Suprapubic skin (tissue), 4 donors: ENCODE measurements at regions not wholly inside any gene's neighbourhood (a gene's known extent, or its start where the extent isn't known, plus 50 kb on each side); places are given as distances from the start of the nearest gene placed in this dataset.

Experiments
- DNase-seq, 2 donors: peaks; one replicate each; pipeline ENCODE4 v3.0.0-alpha.2; 2019; ENCODE audit warnings: low spot score in 2 of 2
- H3K27ac ChIP-seq: fragments of 200-600 bp; sonication (generic); one replicate; pipeline ENCODE4 v1.5.1; 2019
- H3K27me3 ChIP-seq: fragments of 200-600 bp; sonication (generic); one replicate; pipeline ENCODE4 v1.5.1; 2019
- H3K36me3 ChIP-seq: fragments of 200-600 bp; sonication (generic); one replicate; pipeline ENCODE4 v1.5.1; 2019
- H3K4me1 ChIP-seq: fragments of 200-600 bp; sonication (generic); one replicate; pipeline ENCODE4 v1.5.1; 2019
- H3K4me3 ChIP-seq: fragments of 200-600 bp; sonication (generic); one replicate; pipeline ENCODE4 v1.5.1; 2019; ENCODE audit warnings: mild to moderate bottlenecking
- H3K9me3 ChIP-seq: fragments of 200-600 bp; sonication (generic); one replicate; pipeline ENCODE4 v1.5.1; 2019
- CTCF ChIP-seq, 2 donors: fragments of 200-600 bp in 1 of 2; fragments of 450-650 bp in 1 of 2; sonication (generic) in 1 of 2; IDR thresholded peaks; one replicate each; pipeline ENCODE4 v1.5.1; 2016 to 2019; ENCODE audit warnings: antibody characterized with exemption in 2 of 2, mild to moderate bottlenecking in 1 of 2, moderate library complexity in 1 of 2
- EP300 ChIP-seq: sonication (generic); formaldehyde crosslinking; IDR thresholded peaks from one replicate; pipeline ENCODE4 v1.6.1; 2017; ENCODE audit warnings: antibody characterized with exemption
- POLR2A ChIP-seq, 2 donors: fragments of 450-650 bp; IDR thresholded peaks; one replicate each; pipeline ENCODE4 v1.6.1; 2017; ENCODE audit warnings: antibody characterized with exemption in 2 of 2, mild to moderate bottlenecking in 2 of 2, moderate library complexity in 2 of 2
- POLR2AphosphoS5 ChIP-seq, 3 donors: sonication (generic); formaldehyde crosslinking; IDR thresholded peaks; one replicate each; pipeline ENCODE4 v1.6.1; 2017; ENCODE audit warnings: antibody characterized with exemption in 3 of 3
- WGBS: methylation state at CpG from one replicate; pipeline ENCODE4 v1.1.5; 2018; 5-methylcytosine and 5-hydroxymethylcytosine counted together

- no peaks in the 10 kb centered on the region for H3K36me3 ChIP-seq
- 75% methylated on average over 6 of the region's 6 CpGs for WGBS
- no peak overlapping the region for H3K27ac ChIP-seq
Observed at GRCh38 chr4:83865417-83866150, 329.7 kb downstream of the GPAT3 start.

GRCh38 chr4:83864097-83864817 lies 328.3 kb downstream of the GPAT3 start:
- WGBS = 54% methylated on average over 4 of the region's 4 CpGs

More at GRCh38 chr4:83865417-83866150, 329.7 kb downstream of the GPAT3 start:
- TF ChIP-seq POLR2A (IDR thresholded peaks at IDR 0.05) (no peak), POLR2AphosphoS5 (IDR thresholded peaks at IDR 0.05) (no peak), CTCF (IDR thresholded peaks at IDR 0.05) (no peak), EP300 (no peak)
- Histone ChIP-seq H3K4me3 (no peak overlapping the region), H3K9me3 (no peaks in the 10 kb centered on the region), H3K27me3 (no peaks in the 10 kb centered on the region), H3K4me1 (no peaks in the 10 kb centered on the region)
- no peak for DNase-seq

GRCh38 chr4:83862471-83862870 lies 326.6 kb downstream of the GPAT3 start:
- 77% methylated on average over 10 of the region's 10 CpGs for WGBS
- Histone ChIP-seq H3K27ac (no peak overlapping the region), H3K9me3 (no peaks in the 10 kb centered on the region), H3K27me3 (no peaks in the 10 kb centered on the region), H3K36me3 (no peaks in the 10 kb centered on the region), H3K4me3 (no peak overlapping the region), H3K4me1 (no peaks in the 10 kb centered on the region)
- TF ChIP-seq CTCF (IDR thresholded peaks at IDR 0.05) (no peak), EP300 (no peak)
- no peak for DNase-seq

More at GRCh38 chr4:83864097-83864817, 328.3 kb downstream of the GPAT3 start:
- Histone ChIP-seq H3K9me3 (no peaks in the 10 kb centered on the region), H3K27me3 (no peaks in the 10 kb centered on the region), H3K4me1 (no peaks in the 10 kb centered on the region), H3K36me3 (no peaks in the 10 kb centered on the region), H3K4me3 (no peak overlapping the region), H3K27ac (no peak overlapping the region)
- TF ChIP-seq EP300 (no peak), POLR2AphosphoS5 (IDR thresholded peaks at IDR 0.05) (no peak), POLR2A (IDR thresholded peaks at IDR 0.05) (no peak), CTCF (IDR thresholded peaks at IDR 0.05) (no peak)
- no peak for DNase-seq

- Histone ChIP-seq H3K36me3 (no peaks in the 10 kb centered on the region), H3K27me3 (no peaks in the 10 kb centered on the region), H3K4me3 (no peak overlapping the region), H3K4me1 (no peaks in the 10 kb centered on the region), H3K9me3 (no peaks in the 10 kb centered on the region), H3K27ac (no peak overlapping the region)
- TF ChIP-seq EP300 (no peak), POLR2AphosphoS5 (IDR thresholded peaks at IDR 0.05) (no peak), CTCF (IDR thresholded peaks at IDR 0.05) (no peak), POLR2A (IDR thresholded peaks at IDR 0.05) (no peak)
- 80% methylated on average over 2 of the region's 2 CpGs for WGBS
- DNase-seq = no peak
Observed at GRCh38 chr4:83860200-83860599, 324.3 kb downstream of the GPAT3 start.

- WGBS = 79% methylated on average over 5 of the region's 5 CpGs
Observed at GRCh38 chr4:83858131-83858530, 322.2 kb downstream of the GPAT3 start.

More at GRCh38 chr4:83858131-83858530, 322.2 kb downstream of the GPAT3 start:
- DNase-seq = no peak
- H3K4me3 ChIP-seq = no peak overlapping the region
- TF ChIP-seq EP300 = no peak
- TF ChIP-seq CTCF (IDR thresholded peaks at IDR 0.05) = no peak
- TF ChIP-seq POLR2A (IDR thresholded peaks at IDR 0.05) = no peak
- no peak for TF ChIP-seq POLR2AphosphoS5 (IDR thresholded peaks at IDR 0.05)
- H3K27me3 ChIP-seq = no peaks in the 10 kb centered on the region
- no peak overlapping the region for H3K27ac ChIP-seq
- no peaks in the 10 kb centered on the region for H3K36me3 ChIP-seq
- no peaks in the 10 kb centered on the region for H3K9me3 ChIP-seq
- H3K4me1 ChIP-seq = no peaks in the 10 kb centered on the region
